HG02759 (cell line): ENCODE measurements at regions not wholly inside any gene's neighbourhood (a gene's known extent, or its start where the extent isn't known, plus 50 kb on each side); places are given as distances from the start of the nearest gene placed in this dataset.

ENCODE experiments used
- ATAC-seq: cut with Tn5 transposase; IDR thresholded peaks from one replicate; pipeline ENCODE4 v1.9.1; 2021; ENCODE audit warnings: mild to moderate bottlenecking, moderate library complexity; ENCODE audit not compliant: unreplicated experiment

- ATAC-seq: no peak
Observed at GRCh38 chr10:131444286-131444685, 132.8 kb upstream of the TCERG1L start.

GRCh38 chr10:131444862-131445461 lies 133.4 kb upstream of the TCERG1L start:
- no peak for ATAC-seq

DNA sequence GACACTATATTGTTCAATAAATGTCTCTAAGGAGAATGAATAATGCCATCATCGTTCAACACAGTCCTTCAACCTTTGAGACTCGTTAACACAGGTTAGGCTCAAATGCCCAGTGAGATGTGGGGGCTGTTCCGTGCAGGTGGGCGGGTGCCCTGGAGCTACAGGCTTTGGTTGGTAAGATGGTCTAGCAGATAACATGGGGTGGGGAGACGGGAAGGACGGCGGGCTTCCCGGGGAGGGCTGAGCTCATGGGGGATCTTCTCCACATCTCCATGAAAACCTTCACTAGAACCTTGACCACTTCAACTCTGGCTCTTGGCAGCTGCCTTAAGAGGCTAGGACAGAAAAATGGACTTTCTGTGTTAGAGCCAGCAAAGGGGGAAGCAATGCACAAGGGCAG lies 134.1 kb upstream of the TCERG1L start:
- ATAC-seq: no peak

GRCh38 chr10:131446171-131446570 lies 134.7 kb upstream of the TCERG1L start:
- no peak for ATAC-seq

DNA sequence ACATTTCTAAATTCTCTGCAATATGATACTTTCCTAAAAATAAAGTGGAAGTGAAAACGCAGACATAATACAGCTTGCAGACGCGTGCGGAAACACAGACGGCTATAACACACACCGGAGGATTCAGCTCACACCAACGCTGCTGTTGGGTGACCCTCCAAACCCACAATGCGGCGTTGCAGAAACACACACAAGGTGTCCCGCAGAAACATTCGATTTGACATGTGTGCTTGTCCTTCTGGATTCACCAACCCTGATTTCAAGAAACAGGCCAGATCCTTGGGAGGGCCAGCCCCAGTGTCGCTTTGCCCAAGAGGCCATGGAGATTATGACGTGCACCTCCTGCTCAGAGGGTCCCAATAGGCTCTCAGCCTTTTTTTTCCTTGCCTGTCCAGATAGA lies 136.7 kb upstream of the TCERG1L start:
- no peak for ATAC-seq

- ATAC-seq: no peak
Observed at GRCh38 chr10:131448883-131449282, 137.4 kb upstream of the TCERG1L start.

DNA sequence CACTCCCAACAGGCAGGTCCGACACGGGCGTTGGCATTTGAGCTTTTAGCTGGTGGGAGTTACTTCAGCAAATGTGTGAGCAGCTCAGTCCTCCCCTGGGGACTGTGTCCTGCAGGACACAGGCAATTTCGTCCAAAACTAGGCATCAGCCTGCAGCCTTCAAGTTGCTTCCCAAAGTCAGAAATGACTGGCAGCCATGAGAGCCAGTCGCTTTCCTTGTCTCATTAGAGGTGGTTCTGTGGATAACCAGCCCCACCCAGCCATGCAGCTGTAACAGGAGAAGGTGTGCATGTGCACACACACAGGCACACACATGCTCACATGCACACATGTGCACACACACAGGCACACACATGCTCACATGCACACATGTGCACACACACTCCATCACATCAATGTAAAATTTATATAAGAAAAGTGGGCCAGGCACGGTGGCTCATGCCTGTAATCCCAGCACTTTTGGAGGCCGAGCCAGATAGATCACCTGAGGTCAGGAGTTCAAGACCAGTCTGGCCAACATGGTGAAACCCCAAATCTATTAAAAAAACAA lies 138.8 kb upstream of the TCERG1L start:
- no peak for ATAC-seq

GRCh38 chr10:131451407-131452015 lies 140.0 kb upstream of the TCERG1L start:
- no peak for ATAC-seq

DNA sequence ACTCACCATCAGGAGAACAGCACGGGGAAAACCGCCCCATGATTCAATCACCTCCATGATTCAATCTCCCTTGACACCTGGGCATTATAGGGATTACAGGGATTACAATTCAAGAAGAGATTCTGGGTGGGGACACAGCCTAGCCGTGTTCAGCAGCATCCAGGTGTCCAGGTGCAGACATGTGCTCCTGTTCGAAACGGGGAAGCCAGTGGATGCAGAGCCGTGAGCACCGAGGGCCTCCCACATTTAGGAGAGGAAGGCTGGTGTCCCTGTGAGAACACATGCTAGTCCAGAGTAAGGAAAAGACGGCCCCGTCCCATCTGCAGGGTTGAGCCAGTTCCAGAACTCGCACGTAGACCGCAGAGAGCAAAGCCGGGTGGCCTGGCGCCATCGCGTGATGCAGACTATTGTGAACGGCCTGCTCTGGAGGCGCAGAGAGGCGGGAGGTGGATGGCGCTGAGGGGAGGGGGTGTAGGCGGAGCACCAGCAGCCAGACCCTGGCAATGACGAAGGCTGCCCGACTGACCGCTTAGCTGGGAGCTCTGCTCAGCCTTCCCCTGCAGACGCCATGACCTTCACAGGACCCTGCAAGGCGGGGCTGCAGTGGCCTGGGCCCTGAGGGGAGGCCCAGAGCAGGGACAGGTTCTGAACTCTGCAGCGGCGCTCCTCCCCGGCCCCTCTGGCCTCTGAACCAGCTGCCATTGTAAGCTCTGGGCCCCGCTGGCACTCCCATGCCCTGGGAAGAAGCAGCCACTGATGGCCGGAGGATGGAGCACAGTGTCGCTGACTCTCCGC lies 141.6 kb upstream of the TCERG1L start:
- ATAC-seq: no peak

DNA sequence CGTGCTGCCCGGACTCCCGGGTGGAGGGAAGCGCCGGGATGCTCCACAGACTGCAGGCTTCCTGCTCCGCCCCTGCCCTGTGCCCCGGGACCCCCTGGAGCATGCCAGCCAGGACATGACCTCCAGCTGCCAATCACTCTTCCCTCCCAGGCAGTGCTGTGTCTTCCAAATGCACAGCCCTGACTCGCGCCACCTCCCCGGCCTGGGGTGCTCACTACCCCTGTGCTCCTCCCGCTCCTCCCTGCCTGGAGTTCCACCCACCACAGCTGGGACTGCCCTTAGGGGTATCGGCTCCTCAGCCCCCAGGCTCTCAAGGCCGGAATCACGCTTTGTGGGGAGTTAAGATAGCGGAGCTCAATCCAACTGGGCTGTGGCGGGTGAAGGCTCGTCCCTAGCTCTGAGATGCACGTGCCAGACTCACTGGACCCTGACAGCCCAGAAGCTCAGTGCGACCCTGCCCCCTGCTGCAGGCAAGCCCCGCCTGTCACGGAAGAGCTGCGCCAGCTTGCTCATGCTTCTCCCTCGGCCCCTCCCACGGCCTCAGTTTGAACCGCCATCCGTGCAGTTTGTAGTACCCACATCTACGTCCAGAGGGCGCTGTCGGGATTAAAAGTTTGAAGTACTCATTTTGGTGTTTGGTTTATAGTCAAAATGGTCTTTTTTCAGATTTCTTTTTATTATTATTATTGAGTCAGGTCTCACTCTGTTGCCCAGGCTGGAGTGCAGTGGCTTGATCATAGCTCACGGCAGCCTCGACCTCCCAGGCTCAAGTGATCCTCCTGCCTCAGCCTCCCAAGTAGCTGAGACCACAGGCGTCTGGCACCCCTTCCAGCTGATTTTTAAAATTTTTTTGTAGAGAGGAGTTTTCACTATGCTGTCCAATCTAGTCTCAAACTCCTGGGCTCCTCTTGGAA lies 142.5 kb upstream of the TCERG1L start:
- no peak for ATAC-seq

DNA sequence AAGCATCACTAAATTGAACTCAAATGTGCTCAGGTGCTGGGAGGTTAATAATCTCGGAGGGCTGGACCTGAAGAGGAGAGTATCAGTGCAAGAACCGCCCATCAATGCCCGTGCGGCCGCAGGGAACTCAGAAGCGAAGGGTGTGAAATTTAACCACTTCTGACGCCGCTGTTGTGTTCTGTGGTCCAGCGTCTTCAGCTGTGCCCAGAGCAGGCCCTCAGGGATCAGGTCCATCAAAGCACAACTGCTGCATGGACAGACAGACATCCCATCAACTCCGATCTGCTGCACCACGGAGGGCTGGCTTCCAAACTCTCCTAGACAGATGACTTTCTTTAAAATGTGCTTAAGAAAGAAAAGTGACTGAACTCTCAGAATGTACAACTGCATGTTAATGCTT lies 144.9 kb upstream of the TCERG1L start:
- ATAC-seq: no peak

DNA sequence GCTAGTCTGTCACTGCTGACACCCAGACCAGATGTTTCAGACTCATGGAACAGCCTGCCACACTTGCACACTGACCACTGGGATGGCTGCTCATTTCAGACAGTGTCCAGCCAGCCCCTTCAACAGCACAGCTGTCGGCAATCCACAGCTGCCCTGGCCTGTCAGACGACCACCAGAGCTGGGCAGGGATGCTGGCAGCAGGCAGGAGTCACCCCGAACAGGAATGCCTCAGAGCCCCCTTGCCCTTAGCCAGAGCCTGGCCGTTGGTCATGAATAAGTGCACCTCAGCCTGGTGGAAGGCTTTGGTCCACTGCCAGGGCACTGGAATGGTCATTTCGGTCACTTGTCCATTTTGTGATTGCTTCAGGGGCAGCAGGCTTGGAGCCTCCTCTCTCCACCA lies 149.6 kb upstream of the TCERG1L start:
- no peak for ATAC-seq

DNA sequence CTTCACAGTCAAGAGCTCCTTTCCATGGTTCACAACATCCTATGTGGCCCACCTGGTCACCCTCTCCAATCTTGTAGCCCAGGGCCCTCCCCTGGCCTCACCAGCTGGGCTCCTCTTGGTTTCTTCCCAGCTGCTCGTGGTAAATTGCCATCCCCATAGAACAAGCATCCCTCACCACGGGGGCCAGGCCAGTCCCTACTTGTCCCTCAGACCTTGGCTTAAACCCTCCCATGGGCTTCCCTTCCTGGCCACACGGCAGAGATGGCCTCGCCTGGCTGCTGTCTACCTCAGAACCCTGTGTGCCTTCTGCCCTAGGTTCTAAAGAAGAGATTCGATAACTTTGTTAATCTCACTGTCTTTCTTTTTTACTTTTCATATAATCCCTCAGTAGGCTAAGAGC lies 153.3 kb upstream of the TCERG1L start:
- ATAC-seq: no peak

- ATAC-seq: no peak
Observed at GRCh38 chr10:131469551-131469950, 158.0 kb upstream of the TCERG1L start.

DNA sequence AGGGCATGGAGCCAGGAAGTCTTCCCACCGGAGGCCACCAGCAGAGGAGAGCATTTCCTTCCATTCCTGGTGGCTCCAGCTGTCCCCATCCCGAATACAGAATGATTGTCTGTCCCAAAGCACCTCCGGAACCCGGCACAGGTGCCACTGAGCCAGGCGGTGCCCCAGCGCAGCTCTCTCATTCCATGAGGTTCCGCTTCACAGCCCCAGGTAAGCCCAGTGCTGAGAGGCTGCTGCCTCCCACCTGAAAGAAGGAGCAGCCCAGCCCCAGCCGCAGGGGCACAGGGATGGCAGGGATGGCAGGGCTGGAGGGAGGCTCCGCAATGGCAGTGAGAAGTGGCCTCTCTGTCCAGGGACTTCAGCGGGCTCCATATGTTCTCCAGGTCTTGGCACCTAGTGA lies 162.1 kb upstream of the TCERG1L start:
- no peak for ATAC-seq

DNA sequence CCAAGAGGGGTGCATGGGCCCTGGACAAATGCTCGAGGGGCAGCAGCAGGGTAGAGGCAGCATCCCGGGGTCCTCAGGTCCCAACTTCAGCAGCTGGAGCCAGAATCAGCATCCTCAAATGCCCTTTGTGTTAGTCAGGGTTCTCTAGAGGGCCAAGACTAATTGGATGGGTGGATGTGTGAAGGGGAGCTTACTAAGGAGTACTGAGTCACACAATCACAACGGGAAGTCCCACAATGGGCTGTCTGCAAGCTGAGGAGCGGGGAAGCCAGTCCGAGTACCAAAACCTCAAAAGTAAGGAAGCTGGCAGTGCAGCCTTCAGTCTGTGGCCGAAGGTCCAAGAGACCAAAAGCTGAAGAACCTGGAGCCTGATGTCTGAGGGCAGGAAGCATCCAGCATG lies 162.9 kb upstream of the TCERG1L start:
- ATAC-seq: no peak

DNA sequence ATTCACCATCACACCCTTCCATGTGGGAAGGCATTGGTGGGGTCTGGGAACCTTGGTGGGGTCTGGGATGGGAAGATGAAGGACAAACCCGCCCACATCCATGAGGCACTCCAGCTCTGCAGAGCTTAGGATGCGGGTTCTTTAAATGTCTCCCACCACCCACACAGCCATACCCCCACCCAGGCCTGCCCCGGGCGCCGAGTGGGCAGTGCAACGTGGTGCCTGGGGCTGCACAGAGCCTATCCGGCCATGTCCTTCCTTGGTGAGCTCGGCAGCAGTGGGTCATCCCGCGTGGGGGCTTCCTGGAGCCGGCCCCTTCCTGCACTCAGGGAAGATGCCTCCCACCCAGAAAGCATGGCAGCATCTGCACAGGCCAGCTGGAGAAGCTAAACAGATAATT lies 163.5 kb upstream of the TCERG1L start:
- no peak for ATAC-seq

DNA sequence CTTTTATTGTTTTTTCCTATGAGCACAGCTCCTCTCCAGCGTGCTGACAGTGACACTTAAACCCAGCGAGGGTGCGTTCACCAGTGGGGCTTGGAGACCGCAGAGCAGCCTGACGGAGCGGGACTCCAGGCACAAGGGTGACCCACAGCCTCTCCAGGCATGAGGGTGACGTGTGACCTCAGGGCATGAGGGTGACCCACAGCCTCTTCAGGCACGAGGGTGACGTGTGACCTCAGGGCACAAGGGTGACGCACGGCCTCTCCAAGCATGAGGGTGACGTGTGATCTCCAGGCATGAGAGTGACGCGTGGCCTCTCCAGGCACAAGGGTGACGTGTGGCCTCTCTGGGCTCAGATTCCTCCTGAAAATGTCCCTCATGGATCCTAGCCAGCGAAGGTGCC lies 164.3 kb upstream of the TCERG1L start:
- no peak for ATAC-seq

- ATAC-seq: no peak
Observed at GRCh38 chr10:131477457-131478121, 166.1 kb upstream of the TCERG1L start.

DNA sequence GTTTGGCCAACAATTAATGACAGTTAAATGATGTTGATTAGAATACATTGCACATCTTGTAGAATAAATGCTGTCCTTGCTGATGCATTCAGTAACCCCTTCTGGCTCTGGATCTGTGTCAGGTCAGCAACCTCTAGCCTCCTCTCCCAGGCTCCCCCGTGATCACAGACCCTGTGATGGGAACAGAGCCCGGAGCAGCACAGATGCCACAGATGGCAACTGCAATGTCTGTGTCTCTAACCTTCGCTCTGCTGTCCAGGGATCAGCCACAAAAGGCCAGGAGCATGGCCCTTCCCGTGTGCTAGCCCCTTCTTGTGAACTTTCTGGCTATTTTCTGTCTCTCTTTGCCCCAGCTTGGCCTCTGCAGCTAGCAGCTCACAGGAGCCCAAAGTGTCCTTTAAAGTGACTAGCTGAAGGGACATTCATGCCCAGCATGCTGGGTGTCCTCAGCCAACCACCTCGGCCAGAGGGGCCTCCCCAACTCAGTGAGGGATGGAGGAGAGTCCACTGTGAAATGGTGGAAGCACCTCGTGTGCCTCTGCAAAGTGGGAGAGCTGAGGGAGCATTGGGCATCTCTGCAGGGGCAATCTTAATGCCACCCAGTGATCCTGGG lies 167.0 kb upstream of the TCERG1L start:
- ATAC-seq: no peak
